ENCODE measurements at regions not wholly inside any gene's neighbourhood (a gene's known extent, or its start where the extent isn't known, plus 50 kb on each side); places are given as distances from the start of the nearest gene placed in this dataset.

- TF ChIP-seq EZH2 (IDR thresholded peaks at IDR 0.05; ENCODE audit: low read depth, unreplicated experiment): no peak
- TF ChIP-seq CTCF (conservative IDR thresholded peaks at IDR 0.05; ENCODE audit: low read depth in 2 of 2): no peak
- no peak for TF ChIP-seq ETS1 (IDR thresholded peaks at IDR 0.05)
- no peak for TF ChIP-seq POLR2AphosphoS5 (IDR thresholded peaks at IDR 0.05; ENCODE audit: low read depth)
- no peak for TF ChIP-seq REST (IDR thresholded peaks at IDR 0.05; ENCODE audit: unreplicated experiment)
Measured at GRCh38 chr7:46719616-46720015, 798.5 kb upstream of the IGFBP3 start.
